Activated T-helper 1 cell treated with anti-CD3 and anti-CD28 coated beads, Interleukin-12 subunit alpha, Interleukin-12 subunit beta, Interleukin-2, Interleukin-4 antibody, amounts not matched to agents 30 ng/mL and 10 ng/mL and 1 ng/mL, durations not matched to agents 14 hours and 24 hours and 36 hours (primary cell): ENCODE measurements at regions not wholly inside any gene's neighbourhood (a gene's known extent, or its start where the extent isn't known, plus 50 kb on each side); places are given as distances from the start of the nearest gene placed in this dataset.

Experiments
- DNase-seq: peaks from one replicate; pipeline ENCODE4 v3.0.0; 2021; ENCODE audit warnings: low spot score
- H3K27ac Mint-ChIP-seq: one replicate; pipeline ENCODE4 v1.8.0; 2021; ENCODE audit warnings: mild to moderate bottlenecking, mixed read lengths
- H3K27me3 Mint-ChIP-seq: one replicate; pipeline ENCODE4 v1.8.0; 2022; ENCODE audit warnings: mild to moderate bottlenecking, moderate library complexity, mixed read lengths; ENCODE audit not compliant: insufficient read depth
- H3K36me3 Mint-ChIP-seq: one replicate; pipeline ENCODE4 v1.8.0; 2021; ENCODE audit warnings: low read depth, mixed read lengths
- H3K4me1 Mint-ChIP-seq: one replicate; pipeline ENCODE4 v1.8.0; 2021; ENCODE audit warnings: low read depth, mixed read lengths
- H3K4me3 Mint-ChIP-seq: one replicate; pipeline ENCODE4 v1.8.0; 2021; ENCODE audit warnings: mild to moderate bottlenecking, moderate library complexity, mixed read lengths
- H3K9me3 Mint-ChIP-seq: one replicate; pipeline ENCODE4 v1.8.0; 2021; ENCODE audit warnings: mixed read lengths
- intact Hi-C: fragments of 100-400 bp; cut with micrococcal nuclease; formaldehyde crosslinking; loops from one replicate; pipeline ENCODE4 v1.15.1; 2024

- intact Hi-C loops, result no loop called here
- no peaks in the 10 kb centered on the region for H3K36me3 Mint-ChIP-seq
- no peak overlapping the region for H3K4me3 Mint-ChIP-seq
- no peaks in the 10 kb centered on the region for H3K4me1 Mint-ChIP-seq
- no peak for DNase-seq
- no peaks in the 10 kb centered on the region for H3K9me3 Mint-ChIP-seq
- no peak overlapping the region for H3K27ac Mint-ChIP-seq
- peaks cover 2% of the 10 kb centered on the region for H3K27me3 Mint-ChIP-seq
These were observed 384.6 kb downstream of the TMEM232 start for GRCh38 chr5:110341836-110342235.

- H3K36me3 Mint-ChIP-seq, result no peaks in the 10 kb centered on the region
- H3K27me3 Mint-ChIP-seq, result no peaks in the 10 kb centered on the region
- no peak for DNase-seq
- H3K9me3 Mint-ChIP-seq, result no peaks in the 10 kb centered on the region
- H3K4me3 Mint-ChIP-seq, result no peak overlapping the region
- H3K27ac Mint-ChIP-seq, result no peak overlapping the region
- intact Hi-C loops, result no loop called here
- H3K4me1 Mint-ChIP-seq, result no peaks in the 10 kb centered on the region
These were observed 383.8 kb downstream of the TMEM232 start for GRCh38 chr5:110342683-110343082.

- DNase-seq, result no peak
- no peaks in the 10 kb centered on the region for H3K4me1 Mint-ChIP-seq
- H3K36me3 Mint-ChIP-seq, result no peaks in the 10 kb centered on the region
- no peak overlapping the region for H3K4me3 Mint-ChIP-seq
- intact Hi-C loops, result no loop called here
- no peak overlapping the region for H3K27ac Mint-ChIP-seq
- no peaks in the 10 kb centered on the region for H3K9me3 Mint-ChIP-seq
- no peaks in the 10 kb centered on the region for H3K27me3 Mint-ChIP-seq
These were observed 382.9 kb downstream of the TMEM232 start for GRCh38 chr5:110343616-110344015.

DNA sequence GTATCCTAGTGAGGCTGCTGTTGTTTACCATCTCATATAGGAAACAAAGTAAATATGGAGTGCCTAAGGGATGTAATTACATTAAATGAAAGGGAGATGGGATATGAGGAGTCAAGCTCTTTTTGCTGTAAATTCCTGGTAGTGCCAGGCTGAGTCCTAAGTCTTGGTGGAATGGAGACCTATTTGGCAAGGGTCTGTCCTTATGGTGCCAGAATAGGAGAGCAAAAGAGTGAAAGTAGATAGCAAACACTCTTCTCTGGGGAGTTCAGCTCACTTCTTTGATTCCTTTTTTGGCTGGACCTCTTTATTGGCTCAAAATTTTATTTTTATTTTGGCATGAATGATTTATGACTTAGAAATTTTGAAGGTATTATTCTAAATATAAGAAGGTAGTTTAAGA is 380.8 kb downstream of the TMEM232 start:
- no peak for DNase-seq
- Mint-ChIP-seq H3K9me3 (no peaks in the 10 kb centered on the region), H3K4me3 (no peak overlapping the region), H3K27me3 (no peaks in the 10 kb centered on the region), H3K36me3 (no peaks in the 10 kb centered on the region), H3K27ac (no peak overlapping the region), H3K4me1 (no peaks in the 10 kb centered on the region)
- intact Hi-C loops, result no loop called here

DNA sequence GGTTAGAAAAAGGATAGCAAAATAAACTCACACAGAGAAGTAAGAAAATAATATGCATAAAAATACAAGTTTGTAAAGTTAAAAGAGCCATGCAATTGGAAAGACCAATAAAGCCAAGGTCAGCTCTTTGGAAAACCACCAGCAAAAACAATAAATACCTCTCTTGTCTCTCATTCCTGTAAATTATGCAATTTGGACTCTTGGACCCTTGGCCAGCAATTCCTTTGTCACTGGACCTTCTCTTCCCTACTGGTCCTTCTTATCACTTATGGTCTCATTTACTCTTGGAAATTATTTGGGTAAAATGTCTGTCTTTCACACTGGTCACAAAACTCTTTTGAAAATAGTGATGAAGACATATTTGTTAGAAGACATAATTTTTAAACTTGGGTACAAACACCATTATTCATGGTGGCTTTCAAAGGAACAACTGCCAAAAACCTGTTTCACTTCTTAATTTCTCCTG is 379.5 kb downstream of the TMEM232 start:
- Mint-ChIP-seq H3K4me3 (no peak overlapping the region), H3K9me3 (no peaks in the 10 kb centered on the region), H3K27ac (no peak overlapping the region), H3K27me3 (no peaks in the 10 kb centered on the region), H3K36me3 (no peaks in the 10 kb centered on the region), H3K4me1 (no peaks in the 10 kb centered on the region)
- intact Hi-C loops, result no loop called here
- no peak for DNase-seq

DNA sequence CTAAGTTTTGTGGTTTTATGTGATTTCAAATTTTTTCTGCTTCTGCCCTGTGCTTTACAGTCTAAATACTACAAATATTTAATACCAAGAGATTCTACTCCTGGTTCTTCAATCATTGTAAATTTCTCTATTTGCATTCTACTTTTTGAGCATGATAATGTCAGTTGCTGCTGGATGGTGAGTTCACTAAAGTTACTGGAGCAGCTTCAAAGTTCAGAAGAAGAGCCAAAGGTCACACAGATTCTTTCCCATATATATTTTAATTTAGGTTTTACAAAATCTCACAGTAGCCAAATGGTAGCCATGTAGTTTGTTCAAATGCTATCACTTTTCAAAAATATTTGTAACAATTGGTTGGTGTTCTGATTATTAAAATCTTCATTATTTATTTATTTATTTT is 378.7 kb downstream of the TMEM232 start:
- no peaks in the 10 kb centered on the region for H3K27me3 Mint-ChIP-seq
- DNase-seq, result no peak
- H3K36me3 Mint-ChIP-seq, result no peaks in the 10 kb centered on the region
- intact Hi-C loops, result no loop called here
- no peaks in the 10 kb centered on the region for H3K9me3 Mint-ChIP-seq
- H3K27ac Mint-ChIP-seq, result no peak overlapping the region
- no peaks in the 10 kb centered on the region for H3K4me1 Mint-ChIP-seq
- no peak overlapping the region for H3K4me3 Mint-ChIP-seq

DNA sequence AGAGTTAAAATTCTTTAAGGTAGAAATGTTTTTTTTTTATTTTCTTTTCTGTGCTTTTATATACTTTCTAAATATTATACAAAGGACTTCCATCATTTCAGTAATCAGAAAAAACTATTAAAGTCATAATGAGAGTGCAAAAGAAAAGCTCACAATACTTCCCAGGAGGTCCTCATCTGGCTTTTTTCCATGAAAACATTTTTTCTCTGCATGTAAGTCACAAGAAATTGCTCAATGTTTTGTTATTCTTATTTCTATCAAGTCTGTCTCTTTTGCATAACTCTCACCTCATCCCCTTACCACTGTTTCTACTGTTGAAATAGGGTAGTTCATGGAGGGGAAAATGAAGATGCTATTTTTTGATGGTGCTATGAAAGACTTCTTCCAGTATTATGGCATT is 375.0 kb downstream of the TMEM232 start:
- intact Hi-C loops, result no loop called here
- no peak overlapping the region for H3K4me3 Mint-ChIP-seq
- H3K27me3 Mint-ChIP-seq, result no peaks in the 10 kb centered on the region
- no peaks in the 10 kb centered on the region for H3K36me3 Mint-ChIP-seq
- H3K9me3 Mint-ChIP-seq, result no peaks in the 10 kb centered on the region
- no peak overlapping the region for H3K27ac Mint-ChIP-seq
- no peak for DNase-seq
- no peaks in the 10 kb centered on the region for H3K4me1 Mint-ChIP-seq

DNA sequence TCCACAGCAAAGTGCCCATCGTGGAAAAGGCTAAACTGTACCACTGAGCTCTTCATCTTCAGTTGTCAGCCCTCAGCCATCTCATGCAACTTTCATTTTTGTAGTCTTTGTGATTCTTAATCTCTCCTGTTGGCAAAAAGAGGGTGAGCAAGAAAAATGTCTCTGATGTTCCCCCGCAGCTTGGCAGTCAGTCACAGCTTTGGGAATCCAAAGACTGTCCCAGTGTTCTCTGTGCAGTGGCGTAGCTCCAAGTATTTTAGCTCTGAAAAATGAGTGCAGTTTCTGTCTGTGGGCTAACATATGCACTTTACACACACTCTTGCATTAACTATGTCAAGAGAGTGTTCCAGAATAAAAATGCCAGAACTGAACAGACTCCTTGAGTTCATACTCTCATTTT is 372.2 kb downstream of the TMEM232 start:
- H3K9me3 Mint-ChIP-seq, result no peaks in the 10 kb centered on the region
- H3K36me3 Mint-ChIP-seq, result no peaks in the 10 kb centered on the region
- intact Hi-C loops, result no loop called here
- no peak overlapping the region for H3K27ac Mint-ChIP-seq
- no peaks in the 10 kb centered on the region for H3K4me1 Mint-ChIP-seq
- H3K27me3 Mint-ChIP-seq, result no peaks in the 10 kb centered on the region
- no peak overlapping the region for H3K4me3 Mint-ChIP-seq
- DNase-seq, result no peak

GRCh38 chr5:110354915-110355644 is 371.4 kb downstream of the TMEM232 start:
- Mint-ChIP-seq H3K4me1 (no peaks in the 10 kb centered on the region), H3K9me3 (no peaks in the 10 kb centered on the region), H3K27me3 (no peaks in the 10 kb centered on the region), H3K27ac (no peak overlapping the region), H3K36me3 (no peaks in the 10 kb centered on the region), H3K4me3 (no peak overlapping the region)
- intact Hi-C loops, result no loop called here
- DNase-seq, result no peak

- intact Hi-C loops, result no loop called here
- Mint-ChIP-seq H3K36me3 (no peaks in the 10 kb centered on the region), H3K27me3 (no peaks in the 10 kb centered on the region), H3K27ac (no peak overlapping the region), H3K9me3 (no peaks in the 10 kb centered on the region), H3K4me1 (no peaks in the 10 kb centered on the region), H3K4me3 (no peak overlapping the region)
- DNase-seq, result no peak
These were observed 369.8 kb downstream of the TMEM232 start for GRCh38 chr5:110356677-110357076.

DNA sequence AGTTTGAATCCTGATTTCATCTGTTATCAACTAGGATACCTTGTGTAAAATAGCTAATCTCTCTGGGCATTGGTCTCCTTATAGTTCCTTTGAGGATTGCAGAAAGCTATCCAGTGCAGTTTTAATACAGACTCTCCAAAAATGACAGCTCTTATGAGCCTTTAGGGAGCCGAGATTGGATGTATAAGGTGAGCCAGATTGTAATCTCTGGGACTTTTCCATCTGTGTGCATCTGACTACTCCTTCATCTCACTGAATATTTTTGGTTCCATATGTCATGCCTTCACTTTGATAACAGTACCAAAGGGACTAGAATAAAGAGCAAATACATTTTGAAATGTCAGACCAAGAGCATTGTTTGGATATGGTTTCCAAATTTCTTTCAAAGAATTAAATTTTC is 367.2 kb downstream of the TMEM232 start:
- no peak for DNase-seq

GRCh38 chr5:110361471-110361870 is 365.0 kb downstream of the TMEM232 start:
- no peaks in the 10 kb centered on the region for H3K4me1 Mint-ChIP-seq
- H3K27me3 Mint-ChIP-seq, result peaks cover 1% of the 10 kb centered on the region
- no peaks in the 10 kb centered on the region for H3K9me3 Mint-ChIP-seq
- intact Hi-C loops, result no loop called here
- H3K36me3 Mint-ChIP-seq, result no peaks in the 10 kb centered on the region
- DNase-seq, result no peak
- no peak overlapping the region for H3K4me3 Mint-ChIP-seq
- no peak overlapping the region for H3K27ac Mint-ChIP-seq

More for the DNA sequence above, 367.2 kb downstream of the TMEM232 start:
- H3K4me3 Mint-ChIP-seq, result no peak overlapping the region
- no peaks in the 10 kb centered on the region for H3K36me3 Mint-ChIP-seq
- H3K27me3 Mint-ChIP-seq, result peaks cover 1% of the 10 kb centered on the region
- H3K27ac Mint-ChIP-seq, result no peak overlapping the region
- H3K4me1 Mint-ChIP-seq, result no peaks in the 10 kb centered on the region
- H3K9me3 Mint-ChIP-seq, result no peaks in the 10 kb centered on the region
- intact Hi-C loops, result no loop called here

DNA sequence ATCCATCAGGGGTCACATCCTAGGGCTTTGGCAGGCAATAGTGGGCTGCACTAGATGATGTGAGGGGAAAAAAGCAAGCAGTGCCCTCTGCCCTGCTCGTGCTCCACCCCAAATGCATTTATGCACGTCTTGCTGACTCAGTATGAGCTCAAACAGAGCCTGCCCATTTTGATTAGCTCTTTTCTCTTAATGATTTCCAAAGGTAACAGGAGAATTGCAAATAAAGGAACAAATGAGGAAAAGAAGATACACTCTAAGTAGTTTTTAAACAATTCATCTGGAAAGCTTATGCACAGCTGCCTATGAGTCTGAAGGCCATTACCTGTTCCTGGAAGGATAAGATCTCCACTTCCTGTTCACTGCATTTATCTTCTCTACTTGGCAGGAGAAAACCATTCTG is 364.2 kb downstream of the TMEM232 start:
- no peak for DNase-seq
- Mint-ChIP-seq H3K27ac (no peak overlapping the region), H3K27me3 (peaks cover 1% of the 10 kb centered on the region), H3K4me3 (no peak overlapping the region), H3K9me3 (no peaks in the 10 kb centered on the region), H3K36me3 (no peaks in the 10 kb centered on the region), H3K4me1 (no peaks in the 10 kb centered on the region)
- intact Hi-C loops, result no loop called here

GRCh38 chr5:110366716-110367115 is 359.8 kb downstream of the TMEM232 start:
- no peak for DNase-seq
- no peaks in the 10 kb centered on the region for H3K9me3 Mint-ChIP-seq
- no peak overlapping the region for H3K27ac Mint-ChIP-seq
- no peak overlapping the region for H3K4me3 Mint-ChIP-seq
- intact Hi-C loops, result no loop called here
- H3K36me3 Mint-ChIP-seq, result no peaks in the 10 kb centered on the region
- H3K4me1 Mint-ChIP-seq, result no peaks in the 10 kb centered on the region
- peaks cover 1% of the 10 kb centered on the region for H3K27me3 Mint-ChIP-seq
